ENCODE measurements at regions not wholly inside any gene's neighbourhood (a gene's known extent, or its start where the extent isn't known, plus 50 kb on each side); places are given as distances from the start of the nearest gene placed in this dataset.

DNA sequence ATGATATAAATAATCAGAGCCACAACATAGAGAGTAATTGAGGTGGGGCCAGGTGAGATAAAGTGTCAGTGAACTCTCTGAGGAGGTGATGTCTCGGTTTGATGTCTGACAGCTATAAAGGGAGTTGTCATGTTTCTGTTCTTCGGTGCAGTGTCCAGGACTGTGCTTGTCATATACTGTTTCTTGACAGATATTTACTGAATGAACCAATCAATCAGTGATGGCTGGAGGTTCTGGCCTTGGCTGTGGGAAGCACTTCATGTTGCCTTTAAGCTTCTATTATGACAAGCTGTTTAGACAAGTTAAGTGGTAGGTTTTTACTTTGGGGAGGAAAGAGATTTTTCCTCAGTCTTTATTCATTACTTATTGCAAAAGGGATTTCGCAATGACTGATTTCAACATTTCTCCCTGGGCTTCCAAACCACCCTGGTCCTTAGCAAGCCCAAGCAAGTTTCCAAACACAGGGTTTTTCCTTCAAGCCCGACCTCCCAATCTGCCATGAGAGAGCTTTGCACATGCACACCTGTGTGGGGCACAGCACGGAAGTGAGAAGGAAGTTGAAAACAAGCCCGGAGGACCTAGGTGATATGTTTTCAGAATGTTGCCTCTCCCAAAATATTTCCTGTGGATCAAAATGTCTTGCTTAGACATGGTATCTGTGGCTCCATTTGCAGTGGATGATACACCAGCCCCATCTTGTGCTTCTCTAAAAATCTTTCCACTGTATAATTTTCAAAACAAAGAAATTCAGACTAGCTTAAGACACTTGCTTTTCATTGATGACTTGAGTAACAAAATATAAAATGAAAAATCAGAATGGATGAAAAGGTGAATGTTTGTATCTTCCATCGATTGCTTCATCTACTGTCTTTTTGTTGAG is 567.3 kb upstream of the BTBD3 start:
- Histone ChIP-seq H3K9ac (ENCODE audit: control insufficient read depth, insufficient read depth, low read length) (no peak overlapping the region), H3K79me2 (ENCODE audit: control insufficient read depth, insufficient read depth, low read length) (no peaks in the 10 kb centered on the region), H3K4me3 (no peak overlapping the region), H3K4me2 (ENCODE audit: control insufficient read depth, insufficient read depth) (no peak overlapping the region), H3K4me1 (ENCODE audit: control insufficient read depth, insufficient read depth, low read length) (no peaks in the 10 kb centered on the region), H3K27me3 (replicated peaks in 1 of 2; ENCODE audit: control insufficient read depth in 2 of 2, insufficient read depth in 2 of 2, low read length in 1 of 2) (no peaks in the 10 kb centered on the region), H4K20me1 (ENCODE audit: control insufficient read depth, insufficient read depth) (no peaks in the 10 kb centered on the region), H2AFZ (ENCODE audit: control insufficient read depth, low read depth, low read length) (no peak overlapping the region), H3K9me3 (replicated peaks; ENCODE audit: control insufficient read depth, insufficient read depth, low read length) (no peaks in the 10 kb centered on the region), H3K36me3 (ENCODE audit: control insufficient read depth in 2 of 2, insufficient read depth in 2 of 2, low read length in 1 of 2) (no peaks in the 10 kb centered on the region), H3K27ac (ENCODE audit: control insufficient read depth, insufficient read depth) (no peak overlapping the region)
- intact Hi-C loops (cut with micrococcal nuclease; ENCODE audit: unreplicated experiment) = no loop called here
- ATAC-seq (no peak), DNase-seq (ENCODE audit: low read depth, low spot score) (no peak), FAIRE-seq (no peak)
- in situ Hi-C loops (cut with MboI) = no loop called here
- POLR2A ChIA-PET = interaction anchor here (0.5 to 0.8 kb wide), 3 partner anchors 74 to 181 kb away, joined by 3 read pairs; no protein-coding TSS in a partner anchor
- RAD21 ChIA-PET (ENCODE audit: unreplicated experiment) = interaction anchor here (1.1 to 1.4 kb wide), 4 partner anchors 17 to 193 kb away, joined by 3 to 5 read pairs (median 4); no protein-coding TSS in a partner anchor
- BruUV-seq (replicated peaks) = no TSS peak
- TF ChIP-seq, protein P1, sequence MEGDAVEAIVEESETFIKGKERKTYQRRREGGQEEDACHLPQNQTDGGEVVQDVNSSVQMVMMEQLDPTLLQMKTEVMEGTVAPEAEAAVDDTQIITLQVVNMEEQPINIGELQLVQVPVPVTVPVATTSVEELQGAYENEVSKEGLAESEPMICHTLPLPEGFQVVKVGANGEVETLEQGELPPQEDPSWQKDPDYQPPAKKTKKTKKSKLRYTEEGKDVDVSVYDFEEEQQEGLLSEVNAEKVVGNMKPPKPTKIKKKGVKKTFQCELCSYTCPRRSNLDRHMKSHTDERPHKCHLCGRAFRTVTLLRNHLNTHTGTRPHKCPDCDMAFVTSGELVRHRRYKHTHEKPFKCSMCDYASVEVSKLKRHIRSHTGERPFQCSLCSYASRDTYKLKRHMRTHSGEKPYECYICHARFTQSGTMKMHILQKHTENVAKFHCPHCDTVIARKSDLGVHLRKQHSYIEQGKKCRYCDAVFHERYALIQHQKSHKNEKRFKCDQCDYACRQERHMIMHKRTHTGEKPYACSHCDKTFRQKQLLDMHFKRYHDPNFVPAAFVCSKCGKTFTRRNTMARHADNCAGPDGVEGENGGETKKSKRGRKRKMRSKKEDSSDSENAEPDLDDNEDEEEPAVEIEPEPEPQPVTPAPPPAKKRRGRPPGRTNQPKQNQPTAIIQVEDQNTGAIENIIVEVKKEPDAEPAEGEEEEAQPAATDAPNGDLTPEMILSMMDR (IDR thresholded peaks at IDR 0.05 in 2 of 3, conservative IDR thresholded peaks at IDR 0.05 in 1 of 3; ENCODE audit: control insufficient read depth in 2 of 3, extremely low read depth in 1 of 3, insufficient read depth in 1 of 3, low read depth in 3 of 3, low read length in 3 of 3) = 0 out of 6 replicates have a peak, but pooled peaks of 1 of the 3 experiments have one; percentile 1
- no peak for TF ChIP-seq TCF3 (IDR thresholded peaks at IDR 0.05; ENCODE audit: borderline replicate concordance, insufficient read depth, low read depth, low read length)
- TF ChIP-seq, protein P2, sequence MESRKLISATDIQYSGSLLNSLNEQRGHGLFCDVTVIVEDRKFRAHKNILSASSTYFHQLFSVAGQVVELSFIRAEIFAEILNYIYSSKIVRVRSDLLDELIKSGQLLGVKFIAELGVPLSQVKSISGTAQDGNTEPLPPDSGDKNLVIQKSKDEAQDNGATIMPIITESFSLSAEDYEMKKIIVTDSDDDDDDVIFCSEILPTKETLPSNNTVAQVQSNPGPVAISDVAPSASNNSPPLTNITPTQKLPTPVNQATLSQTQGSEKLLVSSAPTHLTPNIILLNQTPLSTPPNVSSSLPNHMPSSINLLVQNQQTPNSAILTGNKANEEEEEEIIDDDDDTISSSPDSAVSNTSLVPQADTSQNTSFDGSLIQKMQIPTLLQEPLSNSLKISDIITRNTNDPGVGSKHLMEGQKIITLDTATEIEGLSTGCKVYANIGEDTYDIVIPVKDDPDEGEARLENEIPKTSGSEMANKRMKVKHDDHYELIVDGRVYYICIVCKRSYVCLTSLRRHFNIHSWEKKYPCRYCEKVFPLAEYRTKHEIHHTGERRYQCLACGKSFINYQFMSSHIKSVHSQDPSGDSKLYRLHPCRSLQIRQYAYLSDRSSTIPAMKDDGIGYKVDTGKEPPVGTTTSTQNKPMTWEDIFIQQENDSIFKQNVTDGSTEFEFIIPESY (IDR thresholded peaks at IDR 0.05) = no peak
- CTCF ChIA-PET = interaction anchor here (0.6 to 1.9 kb wide), 4 partner anchors 14 to 870 kb away, joined by 3 to 7 read pairs (median 4); no protein-coding TSS in a partner anchor
- 9% methylated on average over 7 of the region's 7 CpGs for WGBS (ENCODE audit: insufficient coverage, insufficient replicate concordance, low lambda C conversion rate, missing lambda C conversion rate)
- SMC1A ChIA-PET (ENCODE audit: uncharacterized antibody, unreplicated experiment) = interaction anchor here (0.6 to 1.8 kb wide), 11 partner anchors 10 to 798 kb away, joined by 3 to 6 read pairs (median 3); no protein-coding TSS in a partner anchor

All from GM12878 (cell line).